ENCODE measurements at regions not wholly inside any gene's neighbourhood (a gene's known extent, or its start where the extent isn't known, plus 50 kb on each side); places are given as distances from the start of the nearest gene placed in this dataset.

DNA sequence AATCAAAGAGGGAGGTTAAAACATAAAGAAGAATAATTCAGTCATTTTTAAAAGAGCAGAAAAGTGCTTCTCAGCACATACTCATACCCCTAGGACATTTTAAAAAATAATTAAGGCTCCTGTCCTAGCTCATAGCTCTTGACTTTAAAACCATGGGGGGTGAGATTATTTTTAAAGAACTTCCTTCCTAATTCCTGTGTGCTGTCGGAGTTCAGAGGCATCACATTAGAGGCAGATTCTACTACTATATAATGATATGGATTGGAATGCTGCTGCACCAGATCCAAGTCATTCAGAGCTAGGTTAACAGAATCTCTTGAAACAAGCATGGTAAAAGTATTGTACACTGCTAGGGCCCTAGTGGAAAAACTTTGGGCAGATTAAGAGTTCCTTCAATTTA lies 456.5 kb upstream of the ADGRL3 start:
- TF ChIP-seq CTCF (conservative IDR thresholded peaks at IDR 0.05; ENCODE audit: low read length) (no peak), EZH2phosphoT487 (IDR thresholded peaks at IDR 0.05; ENCODE audit: borderline replicate concordance) (no peak)
